Ishikawa (cell line): ENCODE measurements at regions not wholly inside any gene's neighbourhood (a gene's known extent, or its start where the extent isn't known, plus 50 kb on each side); places are given as distances from the start of the nearest gene placed in this dataset.

Experiments
- CEBPB ChIP-seq: IDR thresholded peaks from 2 replicates; pipeline ENCODE4 v1.6.1; 2012
- CREB1 ChIP-seq: IDR thresholded peaks from 2 replicates; pipeline ENCODE4 v1.6.1; 2012; ENCODE audit warnings: low read depth
- EGR1 ChIP-seq: IDR thresholded peaks from 2 replicates; pipeline ENCODE4 v1.6.1; 2012
- EP300 ChIP-seq: IDR thresholded peaks from 2 replicates; pipeline ENCODE4 v1.6.1; 2012; ENCODE audit warnings: borderline replicate concordance
- FOXM1 ChIP-seq: IDR thresholded peaks from 2 replicates; pipeline ENCODE4 v1.6.1; 2012; ENCODE audit warnings: low read depth, borderline replicate concordance
- MAX ChIP-seq: IDR thresholded peaks from 2 replicates; pipeline ENCODE4 v1.6.1; 2012
- NFIC ChIP-seq: IDR thresholded peaks from 2 replicates; pipeline ENCODE4 v1.6.1; 2012
- RAD21 ChIP-seq: IDR thresholded peaks from 2 replicates; pipeline ENCODE4 v1.6.1; 2012; ENCODE audit warnings: low read depth
- TAF1 ChIP-seq: IDR thresholded peaks from 2 replicates; pipeline ENCODE4 v1.6.1; 2012; ENCODE audit warnings: low read depth, mild to moderate bottlenecking
- TCF12 ChIP-seq: IDR thresholded peaks from 2 replicates; pipeline ENCODE4 v1.6.1; 2012; ENCODE audit warnings: low read depth
- TEAD4 ChIP-seq: IDR thresholded peaks from 2 replicates; pipeline ENCODE4 v1.6.1; 2012
- YY1 ChIP-seq: IDR thresholded peaks from 2 replicates; pipeline ENCODE4 v1.6.1; 2012; ENCODE audit warnings: low read depth
- ZBTB7A ChIP-seq: IDR thresholded peaks from 2 replicates; pipeline ENCODE4 v1.6.1; 2012; ENCODE audit warnings: low read depth
- TF ChIP-seq, protein P1 (sequence below): IDR thresholded peaks from 2 replicates; pipeline ENCODE4 v1.6.1; 2012; ENCODE audit warnings: low read depth, mild to moderate bottlenecking
- TF ChIP-seq, protein P2 (sequence below): IDR thresholded peaks from 2 replicates; pipeline ENCODE4 v1.6.1; 2012

DNA sequence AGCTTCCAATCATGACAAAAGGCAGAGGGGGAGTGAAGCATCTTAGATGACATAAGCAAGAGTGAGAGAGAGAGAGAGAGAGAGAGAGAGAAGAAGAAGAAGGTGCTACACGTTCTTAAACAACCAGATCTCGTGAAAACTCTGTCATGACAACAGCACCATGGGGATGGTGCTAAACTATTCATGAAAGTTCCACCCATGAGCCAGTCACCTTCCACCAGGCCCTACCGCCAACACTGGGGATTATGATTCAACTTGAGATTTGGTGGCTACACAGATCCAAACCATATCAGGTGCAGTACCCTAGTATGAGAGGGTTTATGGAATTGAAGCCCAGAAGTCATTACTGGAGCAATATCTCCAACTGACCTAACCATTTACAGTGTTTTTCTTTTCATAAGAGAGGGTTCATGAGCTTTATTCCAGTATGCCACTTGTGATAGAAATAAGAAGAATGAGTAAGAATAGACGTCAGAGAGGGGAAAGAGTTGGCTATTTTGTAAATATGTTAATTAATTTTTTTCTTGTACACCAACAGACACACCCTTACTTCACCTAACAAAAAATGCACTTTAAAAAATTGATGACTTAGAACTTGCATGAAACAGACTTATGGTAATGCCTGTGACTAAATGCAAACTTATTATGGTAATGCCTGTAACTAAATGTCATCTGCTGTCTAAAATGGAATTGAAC is 680.4 kb upstream of the ITGA1 start:
- no peak for TF ChIP-seq CEBPB
- TF ChIP-seq EP300: no peak
- TF ChIP-seq TEAD4: no peak
- no peak for TF ChIP-seq TAF1
- no peak for TF ChIP-seq RAD21
- TF ChIP-seq MAX: no peak
- no peak for TF ChIP-seq TCF12
- TF ChIP-seq EGR1: no peak
- no peak for TF ChIP-seq ZBTB7A
- TF ChIP-seq YY1: no peak
- no peak for TF ChIP-seq CREB1

- no peak for TF ChIP-seq EGR1
- TF ChIP-seq RAD21: no peak
These were observed 667.9 kb upstream of the ITGA1 start for GRCh38 chr5:52119768-52120167.

DNA sequence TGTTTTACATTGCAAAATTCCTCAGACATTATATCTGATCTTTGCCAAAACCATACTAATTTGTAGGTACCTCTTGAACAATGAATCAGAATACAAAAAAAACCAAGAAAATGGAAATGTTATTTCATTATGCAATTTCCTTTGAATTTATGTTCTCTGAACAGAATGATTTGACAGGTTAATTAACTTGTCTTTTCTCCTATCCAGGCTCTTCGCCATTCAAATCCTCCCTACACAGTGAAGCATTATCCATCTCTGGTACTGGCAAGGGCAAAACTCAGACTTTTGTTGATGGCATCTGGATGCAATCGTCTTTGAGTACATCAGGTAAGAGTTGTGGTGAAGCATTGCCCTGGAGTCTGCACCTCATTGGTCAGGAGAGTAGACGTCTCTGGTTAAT is 655.7 kb upstream of the ITGA1 start:
- TF ChIP-seq MAX (no peak), TEAD4 (no peak), RAD21 (no peak), TAF1 (no peak), FOXM1 (no peak), CREB1 (no peak)

- TF ChIP-seq CREB1: no peak
- no peak for TF ChIP-seq FOXM1
- TF ChIP-seq TCF12: no peak
- TF ChIP-seq, protein P1, sequence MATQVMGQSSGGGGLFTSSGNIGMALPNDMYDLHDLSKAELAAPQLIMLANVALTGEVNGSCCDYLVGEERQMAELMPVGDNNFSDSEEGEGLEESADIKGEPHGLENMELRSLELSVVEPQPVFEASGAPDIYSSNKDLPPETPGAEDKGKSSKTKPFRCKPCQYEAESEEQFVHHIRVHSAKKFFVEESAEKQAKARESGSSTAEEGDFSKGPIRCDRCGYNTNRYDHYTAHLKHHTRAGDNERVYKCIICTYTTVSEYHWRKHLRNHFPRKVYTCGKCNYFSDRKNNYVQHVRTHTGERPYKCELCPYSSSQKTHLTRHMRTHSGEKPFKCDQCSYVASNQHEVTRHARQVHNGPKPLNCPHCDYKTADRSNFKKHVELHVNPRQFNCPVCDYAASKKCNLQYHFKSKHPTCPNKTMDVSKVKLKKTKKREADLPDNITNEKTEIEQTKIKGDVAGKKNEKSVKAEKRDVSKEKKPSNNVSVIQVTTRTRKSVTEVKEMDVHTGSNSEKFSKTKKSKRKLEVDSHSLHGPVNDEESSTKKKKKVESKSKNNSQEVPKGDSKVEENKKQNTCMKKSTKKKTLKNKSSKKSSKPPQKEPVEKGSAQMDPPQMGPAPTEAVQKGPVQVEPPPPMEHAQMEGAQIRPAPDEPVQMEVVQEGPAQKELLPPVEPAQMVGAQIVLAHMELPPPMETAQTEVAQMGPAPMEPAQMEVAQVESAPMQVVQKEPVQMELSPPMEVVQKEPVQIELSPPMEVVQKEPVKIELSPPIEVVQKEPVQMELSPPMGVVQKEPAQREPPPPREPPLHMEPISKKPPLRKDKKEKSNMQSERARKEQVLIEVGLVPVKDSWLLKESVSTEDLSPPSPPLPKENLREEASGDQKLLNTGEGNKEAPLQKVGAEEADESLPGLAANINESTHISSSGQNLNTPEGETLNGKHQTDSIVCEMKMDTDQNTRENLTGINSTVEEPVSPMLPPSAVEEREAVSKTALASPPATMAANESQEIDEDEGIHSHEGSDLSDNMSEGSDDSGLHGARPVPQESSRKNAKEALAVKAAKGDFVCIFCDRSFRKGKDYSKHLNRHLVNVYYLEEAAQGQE: no peak
- no peak for TF ChIP-seq MAX
- TF ChIP-seq RAD21: no peak
- TF ChIP-seq EGR1: no peak
- TF ChIP-seq, protein P2, sequence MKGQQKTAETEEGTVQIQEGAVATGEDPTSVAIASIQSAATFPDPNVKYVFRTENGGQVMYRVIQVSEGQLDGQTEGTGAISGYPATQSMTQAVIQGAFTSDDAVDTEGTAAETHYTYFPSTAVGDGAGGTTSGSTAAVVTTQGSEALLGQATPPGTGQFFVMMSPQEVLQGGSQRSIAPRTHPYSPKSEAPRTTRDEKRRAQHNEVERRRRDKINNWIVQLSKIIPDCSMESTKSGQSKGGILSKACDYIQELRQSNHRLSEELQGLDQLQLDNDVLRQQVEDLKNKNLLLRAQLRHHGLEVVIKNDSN: no peak
- TF ChIP-seq TEAD4: no peak
- no peak for TF ChIP-seq NFIC
- no peak for TF ChIP-seq YY1
- TF ChIP-seq EP300: no peak
- TF ChIP-seq TAF1: no peak
- TF ChIP-seq ZBTB7A: no peak
- no peak for TF ChIP-seq CEBPB
These were observed 653.6 kb upstream of the ITGA1 start for GRCh38 chr5:52134013-52134650.

- TF ChIP-seq MAX (no peak), NFIC (no peak), EP300 (no peak), TCF12 (no peak), TEAD4 (no peak), YY1 (no peak), TAF1 (no peak), CREB1 (no peak), EGR1 (no peak), RAD21 (no peak), CEBPB (no peak), ZBTB7A (no peak), FOXM1 (no peak)
- TF ChIP-seq, protein P1: no peak
- TF ChIP-seq, protein P2: no peak
These were observed 647.7 kb upstream of the ITGA1 start for GRCh38 chr5:52139888-52140615.
